ENCODE measurements at regions not wholly inside any gene's neighbourhood (a gene's known extent, or its start where the extent isn't known, plus 50 kb on each side); places are given as distances from the start of the nearest gene placed in this dataset.

GRCh38 chr5:171606414-171607024 is 179.1 kb upstream of the SMIM23 start:
- FAIRE-seq, result no peak

GRCh38 chr5:171607863-171608262 is 177.8 kb upstream of the SMIM23 start:
- no peak for FAIRE-seq

- no peak for FAIRE-seq
These were observed 175.7 kb upstream of the SMIM23 start for GRCh38 chr5:171609806-171610452.

- no peak for FAIRE-seq
These were observed 174.9 kb upstream of the SMIM23 start for GRCh38 chr5:171610686-171611085.

- no peak for FAIRE-seq
These were observed 172.9 kb upstream of the SMIM23 start for GRCh38 chr5:171612749-171613148.

GRCh38 chr5:171614511-171614910 is 171.1 kb upstream of the SMIM23 start:
- no peak for FAIRE-seq

- FAIRE-seq, result no peak
These were observed 170.5 kb upstream of the SMIM23 start for GRCh38 chr5:171614971-171615653.

GRCh38 chr5:171615705-171616640 is 169.6 kb upstream of the SMIM23 start:
- FAIRE-seq, result no peak

- no peak for FAIRE-seq
These were observed 168.4 kb upstream of the SMIM23 start for GRCh38 chr5:171617266-171617665.

GRCh38 chr5:171617817-171618591 is 167.6 kb upstream of the SMIM23 start:
- FAIRE-seq, result no peak

GRCh38 chr5:171619196-171619595 is 166.4 kb upstream of the SMIM23 start:
- no peak for FAIRE-seq

GRCh38 chr5:171619744-171620143 is 165.9 kb upstream of the SMIM23 start:
- FAIRE-seq, result no peak

- no peak for FAIRE-seq
These were observed 163.6 kb upstream of the SMIM23 start for GRCh38 chr5:171622010-171622409.

- FAIRE-seq, result no peak
These were observed 162.5 kb upstream of the SMIM23 start for GRCh38 chr5:171623107-171623506.

GRCh38 chr5:171623551-171624097 is 162.0 kb upstream of the SMIM23 start:
- no peak for FAIRE-seq

- FAIRE-seq, result no peak
These were observed 161.2 kb upstream of the SMIM23 start for GRCh38 chr5:171624396-171624795.

GRCh38 chr5:171625646-171626045 is 160.0 kb upstream of the SMIM23 start:
- no peak for FAIRE-seq

- no peak for FAIRE-seq
These were observed 157.5 kb upstream of the SMIM23 start for GRCh38 chr5:171627936-171628632.

- no peak for FAIRE-seq
These were observed 157.0 kb upstream of the SMIM23 start for GRCh38 chr5:171628633-171628974.

GRCh38 chr5:171629221-171629620 is 156.4 kb upstream of the SMIM23 start:
- no peak for FAIRE-seq

- no peak for FAIRE-seq
These were observed 155.8 kb upstream of the SMIM23 start for GRCh38 chr5:171629628-171630349.
